ES-I3 (cell line): ENCODE measurements at regions not wholly inside any gene's neighbourhood (a gene's known extent, or its start where the extent isn't known, plus 50 kb on each side); places are given as distances from the start of the nearest gene placed in this dataset.
"Not testable (repeated sequence)": the region's sequence is repeated elsewhere in the genome, so short reads cannot be mapped to it uniquely, and the experiment has no call there.

Source experiments
- H3K36me3 ChIP-seq: 2 replicates; pipeline ENCODE4 v1.6.1; 2013; ENCODE audit warnings: mild to moderate bottlenecking, low read length, control low read depth, moderate library complexity; ENCODE audit not compliant: insufficient read depth
- H3K4me1 ChIP-seq: 2 replicates; pipeline ENCODE4 v1.6.1; 2013; ENCODE audit warnings: mild to moderate bottlenecking, control low read depth, low read length; ENCODE audit not compliant: insufficient read depth
- H3K9ac ChIP-seq: 2 replicates; pipeline ENCODE4 v1.6.1; 2013; ENCODE audit warnings: low read depth, mild to moderate bottlenecking, low read length, moderate library complexity
- H3K9me3 ChIP-seq: 2 replicates; pipeline ENCODE4 v1.6.1; 2013; ENCODE audit warnings: mild to moderate bottlenecking, low read length, moderate library complexity; ENCODE audit not compliant: control insufficient read depth, insufficient read depth

DNA sequence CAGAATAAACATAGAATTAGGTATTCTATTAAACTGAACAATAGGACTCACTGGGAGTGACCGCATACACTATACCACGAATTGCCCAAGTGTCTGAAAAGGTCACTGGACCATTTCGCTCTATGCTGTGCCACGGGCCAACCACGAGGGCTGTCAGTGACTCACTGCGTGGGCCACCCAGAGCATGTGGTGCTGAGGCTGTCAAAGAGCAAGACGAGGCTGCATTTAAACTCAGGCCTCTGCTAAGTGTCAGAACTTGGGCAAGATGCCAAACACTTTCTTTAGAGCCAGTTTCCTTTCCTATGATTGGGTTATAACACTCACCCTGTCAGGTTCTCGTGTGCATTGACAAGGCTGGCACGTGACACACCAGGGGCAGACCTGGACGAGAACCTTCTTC is 97.5 kb downstream of the SH3YL1 start:
- Histone ChIP-seq H3K36me3 (no peaks in the 10 kb centered on the region), H3K9ac (no peak overlapping the region)

DNA sequence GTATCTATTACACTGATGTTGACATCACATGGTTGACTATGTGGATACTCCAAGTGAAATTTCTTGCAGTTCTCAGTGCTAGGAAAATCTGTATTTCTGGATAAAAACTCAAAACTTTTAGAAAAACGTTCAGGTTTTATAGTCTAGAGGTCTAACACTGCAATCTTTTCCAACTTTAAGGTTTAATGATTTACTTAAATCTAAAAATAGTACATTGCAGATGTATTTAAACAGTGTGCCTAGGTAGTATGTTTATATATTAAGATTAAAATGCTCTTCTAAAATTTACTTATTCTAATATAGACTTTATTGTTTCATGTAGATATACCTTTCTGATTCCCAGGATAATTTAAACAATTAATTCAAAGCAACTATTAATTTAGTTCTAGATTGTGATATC is 98.3 kb downstream of the SH3YL1 start:
- Histone ChIP-seq H3K9ac (no peak overlapping the region), H3K4me1 (no peaks in the 10 kb centered on the region), H3K9me3 (no peaks in the 10 kb centered on the region), H3K36me3 (no peaks in the 10 kb centered on the region)

More for the DNA sequence above, 97.5 kb downstream of the SH3YL1 start:
- Histone ChIP-seq H3K9me3 (no peaks in the 10 kb centered on the region), H3K4me1 (no peaks in the 10 kb centered on the region)

DNA sequence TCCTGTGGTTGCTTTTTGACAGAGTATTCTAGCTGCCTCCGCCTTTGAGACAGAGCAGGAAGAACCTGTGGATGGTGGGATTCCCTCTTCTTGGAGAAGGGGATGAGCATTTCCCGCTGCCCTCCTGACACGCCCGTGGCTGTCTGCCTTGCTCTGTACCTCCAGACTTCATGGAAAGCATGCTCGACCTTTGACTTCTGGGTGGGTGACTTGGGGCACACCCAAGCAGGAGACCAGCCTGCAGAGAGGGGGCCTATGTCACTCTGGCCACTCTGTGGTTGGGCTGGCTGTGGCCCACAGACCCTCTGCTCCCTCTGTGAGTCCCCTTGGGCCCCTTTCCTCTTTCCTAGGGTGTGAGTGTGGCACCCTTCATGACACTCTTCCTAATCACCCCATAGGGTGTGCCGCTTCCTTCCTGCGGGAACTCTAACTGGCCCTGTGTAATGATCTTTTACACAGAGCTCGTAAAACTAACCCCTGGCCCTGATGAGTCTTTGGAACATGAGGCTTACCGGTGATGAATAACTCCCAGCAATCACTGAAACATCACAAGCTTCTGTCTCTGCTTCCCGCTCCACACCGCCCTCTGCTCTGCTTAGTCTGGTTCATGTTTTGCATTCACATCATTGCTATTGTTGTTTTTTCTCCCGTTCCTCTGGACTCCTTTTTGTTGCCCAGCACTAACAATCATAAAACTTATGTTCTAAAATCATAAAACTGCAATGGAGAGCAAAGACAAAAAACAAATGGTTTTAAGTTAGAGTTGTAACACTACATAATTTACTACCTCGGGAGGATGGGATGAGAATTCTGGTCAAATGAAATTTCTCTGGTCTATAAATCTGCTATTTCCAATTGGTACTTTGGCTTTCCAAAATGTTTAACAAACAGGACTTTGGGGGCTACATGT is 101.1 kb downstream of the SH3YL1 start:
- H3K36me3 ChIP-seq: no peaks in the 10 kb centered on the region
- H3K9me3 ChIP-seq: no peaks in the 10 kb centered on the region
- H3K4me1 ChIP-seq: no peaks in the 10 kb centered on the region
- H3K9ac ChIP-seq: no peak overlapping the region

DNA sequence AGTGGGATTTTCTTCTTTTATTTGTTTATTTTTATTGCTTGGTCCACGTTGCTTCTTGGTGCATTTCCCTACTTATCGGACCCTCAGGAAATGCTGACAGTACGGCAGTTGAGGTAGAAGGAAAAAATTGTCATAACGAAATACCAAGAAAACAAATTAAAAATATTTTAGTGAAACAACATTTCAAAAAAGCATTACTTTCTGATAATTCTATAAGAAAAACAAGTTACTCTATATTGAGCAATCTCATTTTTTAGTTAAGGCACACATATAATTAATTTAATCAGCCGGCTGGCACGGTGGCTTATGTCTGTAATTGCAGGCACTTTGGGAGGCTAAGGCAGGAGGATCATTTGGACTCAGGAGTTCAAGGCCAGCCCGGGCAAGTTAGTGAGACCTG is 102.1 kb downstream of the SH3YL1 start:
- no peaks in the 10 kb centered on the region for H3K4me1 ChIP-seq
- H3K36me3 ChIP-seq: no peaks in the 10 kb centered on the region
- H3K9ac ChIP-seq: no peak overlapping the region
- no peaks in the 10 kb centered on the region for H3K9me3 ChIP-seq

DNA sequence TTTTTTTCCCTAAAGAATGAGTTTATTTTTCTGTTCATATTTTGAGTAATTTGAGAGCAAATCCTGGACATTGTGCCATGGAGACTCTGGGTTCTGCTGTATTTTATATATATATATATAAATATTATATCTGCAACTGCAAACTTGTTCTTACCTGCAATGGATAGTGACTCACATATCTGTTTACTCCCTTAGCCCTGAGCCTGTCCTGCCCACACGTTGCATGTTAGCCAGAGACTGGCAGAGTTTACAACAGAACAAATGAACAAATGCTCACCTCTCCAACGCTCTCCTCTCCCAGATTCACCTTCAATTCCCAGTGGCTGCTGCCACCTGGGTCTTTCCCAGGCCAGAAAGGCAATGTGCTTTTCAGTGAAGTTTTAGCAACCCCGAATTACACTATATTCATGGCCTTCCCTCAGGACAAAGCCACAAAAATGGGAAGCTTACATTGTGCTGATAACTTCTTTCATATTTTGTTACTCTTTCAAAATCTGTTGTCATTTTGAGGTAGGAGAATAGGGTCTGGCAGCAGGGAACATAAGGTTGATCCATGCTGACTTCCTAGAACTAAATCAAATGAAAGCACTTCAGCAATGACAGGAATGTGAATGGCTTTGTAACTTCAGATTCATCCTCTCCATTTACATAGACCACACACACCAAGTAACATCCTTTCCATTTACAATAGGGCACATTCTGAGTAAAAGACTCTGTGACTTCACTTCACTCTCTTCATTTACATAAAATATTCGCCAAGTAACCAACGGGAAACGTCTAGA is 105.4 kb upstream of the FAM110C start:
- H3K9ac ChIP-seq: peak overlapping the region; percentile 50
- H3K9me3 ChIP-seq: no peaks in the 10 kb centered on the region

DNA sequence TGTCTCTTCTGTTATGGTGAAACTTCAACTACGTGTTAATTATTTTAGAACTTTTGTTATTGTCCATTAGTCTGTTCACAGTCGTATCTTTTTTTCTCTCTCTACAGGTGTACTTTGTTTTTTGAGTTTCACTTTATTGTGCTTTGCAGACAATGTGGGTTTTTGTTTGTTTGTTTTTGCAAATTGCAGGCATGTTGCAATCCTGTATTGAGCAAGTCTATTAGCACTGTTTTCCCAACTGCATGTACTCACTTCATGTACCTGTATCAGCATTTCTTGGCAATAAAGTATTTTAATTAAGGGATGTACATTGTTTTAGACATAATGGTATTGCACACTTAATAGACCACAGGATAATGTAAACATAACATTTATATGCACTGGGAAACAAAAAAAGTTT is 99.1 kb upstream of the FAM110C start:
- Histone ChIP-seq H3K9me3 (no peaks in the 10 kb centered on the region; the same call in 1 of the 2 replicates), H3K4me1 (peaks cover 24% of the 10 kb centered on the region), H3K36me3 (no peaks in the 10 kb centered on the region), H3K9ac (no peak overlapping the region)

More for the DNA sequence above, 105.4 kb upstream of the FAM110C start:
- H3K4me1 ChIP-seq: peaks cover 45% of the 10 kb centered on the region
- H3K36me3 ChIP-seq: no peaks in the 10 kb centered on the region

DNA sequence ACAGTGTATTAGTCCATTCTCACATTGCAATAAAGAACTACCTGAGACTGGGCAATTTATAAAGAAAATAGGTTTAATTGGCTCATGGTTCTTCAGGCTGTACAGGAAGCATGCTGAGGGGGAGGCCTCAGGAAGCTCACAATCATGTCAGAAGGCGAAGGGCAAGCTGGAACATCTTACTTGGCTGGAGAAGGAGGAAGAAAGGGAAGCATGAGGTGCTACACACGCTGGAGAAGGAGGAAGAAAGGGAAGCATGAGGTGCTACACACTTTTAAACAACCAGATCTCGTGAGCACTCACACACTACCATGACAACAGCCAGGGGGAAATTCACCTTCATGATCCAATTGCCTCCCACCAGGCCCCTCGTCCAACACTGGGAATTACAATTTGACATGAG is 95.3 kb upstream of the FAM110C start:
- Histone ChIP-seq H3K4me1 (peaks cover 8% of the 10 kb centered on the region; the same call in 1 of the 2 replicates), H3K36me3 (no peaks in the 10 kb centered on the region), H3K9me3 (no peaks in the 10 kb centered on the region; the same call in 1 of the 2 replicates), H3K9ac (no peak overlapping the region)

DNA sequence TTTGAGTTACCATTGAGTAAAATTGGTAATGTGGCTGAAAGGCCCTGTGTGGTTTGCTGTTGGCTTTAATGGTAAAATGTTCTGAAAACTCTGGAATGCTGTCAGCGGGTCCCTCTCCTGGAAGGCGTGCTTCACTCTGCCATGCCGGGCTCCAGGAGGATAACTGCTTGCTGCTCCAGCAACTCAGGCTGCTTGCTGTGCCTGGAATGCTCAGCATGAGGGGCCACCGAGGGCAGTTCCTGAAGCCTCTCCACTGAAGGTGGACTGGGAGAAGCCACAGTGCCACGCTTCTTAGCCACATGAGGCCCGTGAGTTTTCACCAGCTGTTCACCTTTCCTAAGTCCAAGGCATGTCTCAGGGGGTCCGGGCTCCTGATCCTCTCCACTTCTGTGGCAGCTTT is 90.4 kb upstream of the FAM110C start:
- Histone ChIP-seq H3K9me3 (no peaks in the 10 kb centered on the region), H3K36me3 (no peaks in the 10 kb centered on the region), H3K4me1 (peaks cover 8% of the 10 kb centered on the region; the same call in 1 of the 2 replicates), H3K9ac (no peak overlapping the region)

DNA sequence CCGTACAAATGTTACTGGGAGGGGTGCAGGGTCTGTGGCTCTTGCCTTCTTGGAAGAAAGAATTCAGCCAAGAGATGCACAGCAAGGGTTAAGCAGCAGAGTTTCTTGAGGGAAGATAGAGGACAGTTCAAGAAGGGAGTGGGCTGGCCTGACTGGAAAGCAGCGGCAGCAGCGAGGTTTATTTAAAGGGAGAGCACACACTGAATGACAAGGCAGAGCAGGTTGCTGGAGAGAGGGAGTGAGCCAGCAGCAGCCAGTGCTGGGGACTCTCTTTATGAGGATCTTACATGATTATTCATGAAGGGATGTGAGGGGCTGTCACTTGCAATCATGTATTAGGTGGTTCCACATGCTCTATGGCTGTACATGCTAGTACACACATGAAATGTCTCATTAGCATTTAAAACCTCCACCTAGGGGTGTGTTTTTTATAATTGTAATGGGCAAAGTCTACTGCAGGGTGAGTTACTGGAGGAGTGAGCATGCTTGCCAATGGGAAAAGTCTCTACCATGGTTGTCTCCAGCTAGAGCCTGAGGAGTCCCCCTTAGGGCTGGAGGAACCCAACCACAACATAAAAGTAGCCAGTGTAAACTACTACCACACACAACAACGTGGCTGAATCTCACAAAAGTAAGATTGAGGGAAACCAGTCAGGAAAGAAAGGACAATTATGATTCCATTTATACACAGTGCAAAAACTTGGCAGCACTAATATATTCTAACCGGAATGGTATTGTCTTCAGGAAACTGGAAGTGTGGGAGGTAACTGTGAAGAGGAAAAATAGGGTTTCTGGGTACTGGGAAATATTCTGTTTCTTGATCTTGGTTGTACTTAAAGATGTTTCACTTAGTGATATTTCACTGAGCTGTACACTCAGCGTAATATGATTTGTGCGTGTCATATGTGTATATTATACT is 87.6 kb upstream of the FAM110C start:
- Histone ChIP-seq H3K4me1 (no peaks in the 10 kb centered on the region), H3K9me3 (no peaks in the 10 kb centered on the region), H3K9ac (no peak overlapping the region), H3K36me3 (no peaks in the 10 kb centered on the region)

DNA sequence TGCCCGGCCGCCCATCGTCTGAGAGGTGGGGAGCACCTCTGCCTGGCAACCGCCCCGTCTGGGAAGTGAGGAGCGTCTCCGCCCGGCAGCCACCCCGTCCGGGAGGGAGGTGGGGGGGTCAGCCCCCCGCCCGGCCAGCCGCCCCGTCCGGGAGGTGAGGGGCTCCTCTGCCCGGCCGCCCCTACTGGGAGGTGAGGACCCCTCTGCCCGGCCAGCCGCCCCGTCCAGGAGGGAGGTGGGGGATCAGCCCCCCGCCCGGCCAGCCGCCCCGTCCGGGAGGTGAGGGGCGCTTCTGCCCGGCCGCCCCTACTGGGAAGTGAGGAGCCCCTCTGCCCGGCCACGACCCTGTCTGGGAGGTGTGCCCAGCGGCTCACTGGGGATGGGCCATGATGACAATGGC is 80.5 kb upstream of the FAM110C start:
- not testable (repeated sequence) for H3K9me3 ChIP-seq, H3K36me3 ChIP-seq, H3K9ac ChIP-seq, H3K4me1 ChIP-seq

DNA sequence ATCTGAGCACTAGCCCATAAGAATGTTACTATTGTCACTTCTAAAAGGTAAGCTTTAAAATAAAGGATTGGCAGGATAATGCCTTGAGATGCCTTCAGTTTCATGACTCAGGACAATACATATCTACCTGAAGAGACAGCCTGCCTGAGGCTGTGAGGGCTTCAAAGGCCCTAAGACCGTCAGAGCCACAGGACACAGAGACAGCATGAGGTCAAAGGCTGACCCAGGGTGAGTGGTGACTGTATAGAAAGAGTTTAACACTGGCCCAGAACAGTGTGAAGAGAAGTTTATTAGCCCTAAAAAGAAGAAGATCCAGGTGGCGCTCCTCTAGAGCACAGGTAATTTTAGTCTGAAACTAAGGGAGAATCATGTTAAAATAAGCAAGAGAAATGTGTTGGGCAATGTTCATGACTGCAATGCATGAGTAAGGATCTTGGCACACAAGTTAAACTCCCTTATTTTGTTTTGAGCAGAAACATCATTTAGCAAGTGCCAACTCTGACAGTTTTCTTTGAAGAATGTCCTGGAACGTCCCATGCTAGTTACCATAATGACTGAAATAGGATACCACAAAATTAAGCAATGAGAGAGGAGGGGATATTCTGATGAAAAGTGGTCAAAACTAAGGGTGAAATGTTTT is 78.1 kb upstream of the FAM110C start:
- Histone ChIP-seq H3K4me1 (no peaks in the 10 kb centered on the region), H3K9me3 (0 out of 2 replicates have a peak, but pooled peaks cover 4% of the 10 kb centered on the region), H3K9ac (no peak overlapping the region)

DNA sequence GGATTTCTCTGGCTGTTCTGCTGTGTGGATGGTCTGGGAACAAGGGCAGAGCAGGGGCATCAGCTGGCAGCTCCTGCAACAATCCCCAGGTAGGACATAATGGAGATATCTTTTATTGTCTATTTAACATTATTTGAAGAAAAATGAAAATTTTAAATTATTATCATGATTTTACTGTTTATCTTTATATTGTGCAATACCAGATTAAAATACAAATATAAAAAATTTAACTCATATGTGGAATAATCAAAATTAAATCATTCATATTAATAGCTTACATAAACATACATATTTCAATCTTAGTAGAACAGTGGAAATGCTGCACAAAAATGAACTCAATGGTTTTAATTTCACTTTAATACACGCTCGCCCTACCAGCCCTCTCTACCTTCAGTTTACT is 70.6 kb upstream of the FAM110C start:
- H3K9ac ChIP-seq: no peak overlapping the region
- H3K9me3 ChIP-seq: no peaks in the 10 kb centered on the region
- no peaks in the 10 kb centered on the region for H3K36me3 ChIP-seq
- H3K4me1 ChIP-seq: peaks cover 13% of the 10 kb centered on the region; the same call in 1 of the 2 replicates

More for the DNA sequence above, 78.1 kb upstream of the FAM110C start:
- no peaks in the 10 kb centered on the region for H3K36me3 ChIP-seq

DNA sequence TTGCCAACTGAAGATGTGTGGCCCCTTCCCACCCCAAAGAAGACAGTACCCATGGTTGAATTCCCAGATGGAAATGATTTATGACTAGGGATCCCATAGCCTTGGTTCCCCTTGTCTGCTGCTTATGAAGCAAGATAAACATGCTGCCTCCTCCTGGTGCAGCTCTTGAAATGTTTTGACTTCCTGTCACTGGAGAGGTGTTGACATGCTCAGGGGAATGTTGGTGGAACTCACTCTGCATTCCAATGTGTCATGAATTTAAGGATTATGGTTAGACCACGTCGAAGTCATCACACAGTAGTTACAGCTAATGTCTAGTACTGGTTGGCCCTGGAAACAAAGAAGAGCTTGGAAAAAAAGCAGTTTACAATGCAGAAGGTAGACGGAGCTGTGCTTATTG is 69.0 kb upstream of the FAM110C start:
- Histone ChIP-seq H3K4me1 (peaks cover 13% of the 10 kb centered on the region; the same call in 1 of the 2 replicates), H3K9me3 (no peaks in the 10 kb centered on the region), H3K9ac (no peak overlapping the region), H3K36me3 (no peaks in the 10 kb centered on the region)
